ENCODE measurements at regions not wholly inside any gene's neighbourhood (a gene's known extent, or its start where the extent isn't known, plus 50 kb on each side); places are given as distances from the start of the nearest gene placed in this dataset.

- DNase-seq (ENCODE audit: extremely low spot score, unreplicated experiment): no peak
- TF ChIP-seq CTCF (conservative IDR thresholded peaks at IDR 0.05): no peak
- no peak overlapping the region for H3K27ac Mint-ChIP-seq
- no peak overlapping the region for H3K4me3 Mint-ChIP-seq
- H3K4me1 Mint-ChIP-seq (ENCODE audit: unreplicated experiment): peaks cover 22% of the 10 kb centered on the region
- no peaks in the 10 kb centered on the region for H3K36me3 Mint-ChIP-seq
- peaks cover 8% of the 10 kb centered on the region for H3K9me3 Mint-ChIP-seq
- H3K27me3 Mint-ChIP-seq: peaks cover 12% of the 10 kb centered on the region
Observed at GRCh38 chr6:4350567-4351519, 215.5 kb upstream of the ECI2 start.

- no peak overlapping the region for H3K4me3 Mint-ChIP-seq
- H3K27me3 Mint-ChIP-seq: peaks cover 12% of the 10 kb centered on the region
- no peak overlapping the region for H3K27ac Mint-ChIP-seq
- peak; percentile 20 for DNase-seq (ENCODE audit: extremely low spot score, unreplicated experiment)
- H3K4me1 Mint-ChIP-seq (ENCODE audit: unreplicated experiment): peaks cover 30% of the 10 kb centered on the region
- no peaks in the 10 kb centered on the region for H3K36me3 Mint-ChIP-seq
- peaks cover 4% of the 10 kb centered on the region for H3K9me3 Mint-ChIP-seq
- no peak for TF ChIP-seq CTCF (conservative IDR thresholded peaks at IDR 0.05)
Observed at GRCh38 chr6:4349931-4350330, 214.6 kb upstream of the ECI2 start.

- Mint-ChIP-seq H3K9me3 (peaks cover 4% of the 10 kb centered on the region), H3K27me3 (peaks cover 12% of the 10 kb centered on the region), H3K36me3 (no peaks in the 10 kb centered on the region), H3K4me3 (no peak overlapping the region), H3K4me1 (ENCODE audit: unreplicated experiment) (peaks cover 31% of the 10 kb centered on the region), H3K27ac (peak overlapping the region; percentile 54)
- no peak for TF ChIP-seq CTCF (conservative IDR thresholded peaks at IDR 0.05)
- peak; percentile 54 for DNase-seq (ENCODE audit: extremely low spot score, unreplicated experiment)
Observed at GRCh38 chr6:4349323-4349722, 213.9 kb upstream of the ECI2 start.

DNA sequence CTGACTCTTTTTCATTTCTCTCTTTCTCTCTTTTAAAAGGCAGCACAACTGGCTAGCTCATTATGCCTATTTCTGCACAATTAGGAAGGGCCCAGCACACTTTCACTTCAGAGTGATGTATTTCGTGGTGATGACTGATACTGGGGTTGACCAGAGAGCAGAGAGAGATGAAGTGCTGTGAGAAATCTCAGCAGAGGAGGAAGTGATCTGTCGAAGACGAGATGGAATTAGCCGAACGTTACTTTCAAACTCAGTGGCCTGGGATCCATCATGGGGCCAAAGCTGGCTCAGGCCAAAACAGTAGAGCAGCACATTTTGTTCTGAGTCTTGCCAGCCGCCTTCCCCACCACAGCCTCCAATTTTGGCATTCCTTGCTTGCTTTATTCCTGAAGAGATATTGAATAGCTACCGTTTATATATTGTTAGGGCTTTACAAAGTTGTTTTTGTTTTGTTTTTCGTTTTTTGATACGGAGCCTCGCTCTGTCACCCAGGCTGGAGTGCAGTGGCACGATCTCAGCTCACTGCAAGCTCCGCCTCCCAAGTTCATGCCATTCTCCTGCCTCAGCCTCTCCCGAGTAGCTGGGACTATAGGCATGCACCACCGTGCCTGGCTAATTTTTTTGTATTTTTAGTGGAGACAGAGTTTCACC is 213.2 kb upstream of the ECI2 start:
- no peak for TF ChIP-seq CTCF (conservative IDR thresholded peaks at IDR 0.05)

DNA sequence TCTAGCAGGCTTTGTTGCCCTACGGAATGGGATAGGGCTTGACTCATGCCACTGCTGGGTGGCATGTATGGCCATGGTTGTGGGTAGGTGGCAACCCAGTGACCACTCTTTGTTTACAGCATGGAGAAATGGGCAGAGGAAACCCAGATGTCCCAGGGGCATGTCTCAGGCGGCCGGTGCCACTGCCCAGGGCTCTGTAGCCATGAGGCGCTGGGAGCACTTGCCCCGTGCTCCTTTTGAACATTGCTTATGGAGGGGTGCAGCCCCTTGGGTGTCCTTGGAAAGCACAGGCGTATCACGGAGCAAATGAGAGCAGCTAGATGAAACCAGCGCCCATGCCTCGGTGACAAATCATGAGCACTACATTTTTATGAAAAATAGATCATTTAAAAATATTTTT is 212.5 kb upstream of the ECI2 start:
- no peaks in the 10 kb centered on the region for H3K36me3 Mint-ChIP-seq
- no peak overlapping the region for H3K27ac Mint-ChIP-seq
- TF ChIP-seq CTCF (conservative IDR thresholded peaks at IDR 0.05): no peak
- H3K9me3 Mint-ChIP-seq: peaks cover 3% of the 10 kb centered on the region
- DNase-seq (ENCODE audit: extremely low spot score, unreplicated experiment): no peak
- peaks cover 31% of the 10 kb centered on the region for H3K4me1 Mint-ChIP-seq (ENCODE audit: unreplicated experiment)
- H3K27me3 Mint-ChIP-seq: peaks cover 12% of the 10 kb centered on the region
- no peak overlapping the region for H3K4me3 Mint-ChIP-seq

More for the DNA sequence above, 213.2 kb upstream of the ECI2 start:
- peaks cover 4% of the 10 kb centered on the region for H3K9me3 Mint-ChIP-seq
- H3K27ac Mint-ChIP-seq: no peak overlapping the region
- H3K27me3 Mint-ChIP-seq: peaks cover 12% of the 10 kb centered on the region
- DNase-seq (ENCODE audit: extremely low spot score, unreplicated experiment): no peak
- peaks cover 31% of the 10 kb centered on the region for H3K4me1 Mint-ChIP-seq (ENCODE audit: unreplicated experiment)
- no peaks in the 10 kb centered on the region for H3K36me3 Mint-ChIP-seq
- no peak overlapping the region for H3K4me3 Mint-ChIP-seq

Measured in type B pancreatic cell (in vitro differentiated cells).